Cardiac muscle cell (in vitro differentiated cells and primary cell): ENCODE measurements at regions not wholly inside any gene's neighbourhood (a gene's known extent, or its start where the extent isn't known, plus 50 kb on each side); places are given as distances from the start of the nearest gene placed in this dataset.
"Not testable (repeated sequence)": the region's sequence is repeated elsewhere in the genome, so short reads cannot be mapped to it uniquely, and the experiment has no call there.

ENCODE experiments used
- DNase-seq, 2 donors: peaks; one replicate each; pipeline versions ENCODE4 v3.0.0 to v3.0.0-alpha.2; 2010 to 2017; ENCODE audit warnings: low read depth in 1 of 2, low spot score in 1 of 2
- H3K27ac ChIP-seq: fragments of 200-600 bp; sonication (generic); 2 replicates; pipeline ENCODE4 v1.5.1; 2016
- H3K27me3 ChIP-seq: fragments of 200-600 bp; sonication (generic); 2 replicates; pipeline ENCODE4 v1.6.0; 2016; ENCODE audit warnings: control low read depth
- H3K36me3 ChIP-seq: fragments of 200-600 bp; sonication (generic); 2 replicates; pipeline ENCODE4 v1.5.1; 2016; ENCODE audit warnings: control low read depth
- H3K4me1 ChIP-seq: fragments of 200-600 bp; sonication (generic); 2 replicates; pipeline ENCODE4 v1.8.1; 2017; ENCODE audit warnings: low read depth, mild to moderate bottlenecking, mixed run types
- H3K4me3 ChIP-seq: fragments of 200-600 bp; sonication (generic); 2 replicates; pipeline ENCODE4 v1.5.1; 2016; ENCODE audit warnings: mild to moderate bottlenecking
- H3K9me3 ChIP-seq: fragments of 200-600 bp; sonication (generic); 2 replicates; pipeline ENCODE4 v1.5.1; 2017; ENCODE audit warnings: low read depth, mild to moderate bottlenecking, control low read depth
- CTCF ChIP-seq: IDR thresholded peaks from 2 replicates; pipeline ENCODE4 v1.5.1; 2012; ENCODE audit warnings: low read depth, mild to moderate bottlenecking, low read length

DNA sequence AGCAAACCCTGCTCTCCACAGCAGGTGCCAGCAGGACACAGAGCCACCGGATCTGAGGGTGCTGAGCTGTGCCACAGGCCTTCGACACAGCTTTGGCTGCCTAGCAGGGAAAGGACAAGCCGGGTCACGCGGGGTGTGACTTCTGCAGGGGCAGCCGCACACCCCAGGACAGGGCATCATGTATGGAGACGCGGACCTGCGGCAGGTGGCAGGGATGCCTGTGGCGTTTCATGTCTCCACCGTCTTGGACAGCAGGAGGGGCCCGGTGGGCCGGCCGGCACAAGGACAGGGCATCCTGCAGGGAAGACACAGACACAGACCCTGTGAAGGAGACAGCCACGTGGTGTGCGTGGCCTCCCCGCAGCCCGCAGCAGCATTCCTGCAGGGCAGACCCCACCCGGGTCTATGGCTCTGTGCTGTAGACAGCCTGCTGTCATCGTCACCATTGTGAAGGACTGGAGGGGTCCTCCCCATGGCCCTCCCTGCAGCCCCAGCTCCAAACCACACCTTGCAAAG lies 109.2 kb downstream of the PDGFA start:
- Histone ChIP-seq H3K27ac (no peak overlapping the region), H3K4me1 (peaks cover 11% of the 10 kb centered on the region), H3K36me3 (no peaks in the 10 kb centered on the region), H3K9me3 (no peaks in the 10 kb centered on the region), H3K4me3 (no peak overlapping the region), H3K27me3 (no peaks in the 10 kb centered on the region)
- no peak for DNase-seq
- no peak for TF ChIP-seq CTCF

DNA sequence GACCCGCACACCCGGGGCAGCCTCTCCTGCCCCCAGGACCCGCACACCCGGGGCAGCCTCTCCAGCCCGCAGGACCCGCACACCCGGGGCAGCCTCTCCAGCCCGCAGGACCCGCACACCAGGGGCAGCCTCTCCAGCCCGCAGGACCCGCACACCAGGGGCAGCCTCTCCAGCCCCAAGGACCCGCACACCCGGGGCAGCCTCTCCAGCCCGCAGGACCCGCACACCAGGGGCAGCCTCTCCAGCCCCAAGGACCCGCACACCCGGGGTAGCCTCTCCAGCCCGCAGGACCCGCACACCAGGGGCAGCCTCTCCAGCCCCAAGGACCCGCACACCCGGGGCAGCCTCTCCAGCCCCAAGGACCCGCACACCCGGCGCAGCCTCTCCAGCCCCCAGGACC lies 108.5 kb downstream of the PDGFA start:
- not testable (repeated sequence) for DNase-seq, H3K27me3 ChIP-seq, H3K27ac ChIP-seq, H3K9me3 ChIP-seq, H3K36me3 ChIP-seq, H3K4me1 ChIP-seq, H3K4me3 ChIP-seq

DNA sequence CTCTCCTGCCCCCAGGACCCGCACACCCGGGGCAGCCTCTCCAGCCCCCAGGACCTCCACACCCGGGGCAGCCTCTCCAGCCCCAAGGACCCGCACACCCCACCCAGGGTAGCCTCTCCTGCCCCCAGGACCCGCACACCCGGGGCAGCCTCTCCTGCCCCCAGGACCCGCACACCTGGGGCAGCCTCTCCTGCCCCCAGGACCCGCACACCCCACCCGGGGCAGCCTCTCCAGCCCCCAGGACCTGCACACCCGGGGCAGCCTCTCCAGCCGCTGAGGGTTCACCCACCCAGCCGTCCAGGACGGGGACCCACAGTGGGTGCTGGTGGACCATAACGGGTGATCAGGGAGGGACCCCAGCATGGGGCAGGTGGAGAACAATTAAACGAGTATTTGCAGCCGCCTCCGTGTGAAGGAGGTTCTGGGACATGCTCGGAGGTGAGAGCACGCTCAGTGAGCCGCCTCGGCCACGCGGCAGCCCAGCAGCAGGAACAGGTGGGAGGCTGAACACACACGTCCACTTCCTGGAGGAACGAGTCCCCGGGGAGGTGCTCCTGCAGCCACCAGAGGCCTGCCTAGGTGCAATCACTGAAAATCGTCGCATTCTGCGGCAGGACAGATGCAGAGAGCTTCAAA lies 107.9 kb downstream of the PDGFA start:
- no peak for TF ChIP-seq CTCF
- DNase-seq, result no peak
- no peak overlapping the region for H3K4me3 ChIP-seq
- H3K27ac ChIP-seq, result no peak overlapping the region
- no peaks in the 10 kb centered on the region for H3K36me3 ChIP-seq
- no peaks in the 10 kb centered on the region for H3K4me1 ChIP-seq
- H3K27me3 ChIP-seq, result no peaks in the 10 kb centered on the region
- H3K9me3 ChIP-seq, result no peaks in the 10 kb centered on the region

GRCh38 chr7:412313-412710 lies 107.3 kb downstream of the PDGFA start:
- no peaks in the 10 kb centered on the region for H3K4me1 ChIP-seq
- no peaks in the 10 kb centered on the region for H3K27me3 ChIP-seq
- H3K36me3 ChIP-seq, result no peaks in the 10 kb centered on the region
- no peaks in the 10 kb centered on the region for H3K9me3 ChIP-seq
- no peak for TF ChIP-seq CTCF
- DNase-seq, result no peak
- no peak overlapping the region for H3K27ac ChIP-seq
- H3K4me3 ChIP-seq, result no peak overlapping the region

DNA sequence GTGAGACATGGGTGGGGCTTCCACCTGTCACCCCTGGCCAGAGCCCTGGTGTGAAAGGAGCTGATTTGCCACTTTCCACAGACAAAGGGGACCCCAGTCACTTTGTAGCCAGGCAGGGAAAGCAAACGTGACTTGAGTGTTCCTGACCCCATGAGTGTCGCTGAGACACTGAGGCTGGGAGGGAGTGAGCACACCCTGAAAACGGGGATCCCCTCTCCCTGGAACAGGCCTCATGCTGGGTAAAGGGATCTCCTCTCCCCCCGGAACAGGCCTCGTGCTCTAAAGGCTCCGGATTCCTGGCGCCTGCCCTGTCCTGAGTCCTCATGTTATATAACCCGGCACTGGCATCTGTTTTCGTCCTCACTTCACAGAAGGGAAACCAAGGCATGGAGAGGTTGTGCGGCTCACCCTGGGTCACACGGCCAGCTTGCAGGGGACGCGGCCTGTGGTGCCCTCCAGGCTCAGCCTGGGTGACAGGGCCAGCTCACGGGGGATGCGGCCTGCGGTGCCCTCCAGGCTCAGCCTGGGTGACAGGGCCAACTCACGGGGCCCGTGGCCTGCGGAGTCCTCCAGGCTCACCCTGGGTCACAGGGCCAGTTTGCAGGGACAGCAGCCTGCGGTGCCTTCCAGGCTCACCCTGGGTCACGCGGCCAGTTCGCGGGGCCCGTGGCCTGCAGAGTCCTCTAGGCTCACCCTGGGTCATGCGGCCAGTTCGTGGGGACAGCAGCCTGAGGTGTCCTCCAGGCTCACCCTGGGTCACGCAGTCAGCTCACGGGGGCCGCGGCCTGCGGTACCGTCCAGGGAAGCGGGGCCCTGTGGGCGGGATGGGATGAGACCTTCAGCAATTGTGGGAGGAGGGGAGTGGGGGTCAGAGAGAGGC lies 104.7 kb downstream of the PDGFA start:
- no peak overlapping the region for H3K27ac ChIP-seq
- no peak overlapping the region for H3K4me3 ChIP-seq
- no peaks in the 10 kb centered on the region for H3K27me3 ChIP-seq
- no peaks in the 10 kb centered on the region for H3K9me3 ChIP-seq
- TF ChIP-seq CTCF, result no peak
- DNase-seq, result no peak
- no peaks in the 10 kb centered on the region for H3K36me3 ChIP-seq
- H3K4me1 ChIP-seq, result no peaks in the 10 kb centered on the region
